ENCODE measurements at regions not wholly inside any gene's neighbourhood (a gene's known extent, or its start where the extent isn't known, plus 50 kb on each side); places are given as distances from the start of the nearest gene placed in this dataset.

DNA sequence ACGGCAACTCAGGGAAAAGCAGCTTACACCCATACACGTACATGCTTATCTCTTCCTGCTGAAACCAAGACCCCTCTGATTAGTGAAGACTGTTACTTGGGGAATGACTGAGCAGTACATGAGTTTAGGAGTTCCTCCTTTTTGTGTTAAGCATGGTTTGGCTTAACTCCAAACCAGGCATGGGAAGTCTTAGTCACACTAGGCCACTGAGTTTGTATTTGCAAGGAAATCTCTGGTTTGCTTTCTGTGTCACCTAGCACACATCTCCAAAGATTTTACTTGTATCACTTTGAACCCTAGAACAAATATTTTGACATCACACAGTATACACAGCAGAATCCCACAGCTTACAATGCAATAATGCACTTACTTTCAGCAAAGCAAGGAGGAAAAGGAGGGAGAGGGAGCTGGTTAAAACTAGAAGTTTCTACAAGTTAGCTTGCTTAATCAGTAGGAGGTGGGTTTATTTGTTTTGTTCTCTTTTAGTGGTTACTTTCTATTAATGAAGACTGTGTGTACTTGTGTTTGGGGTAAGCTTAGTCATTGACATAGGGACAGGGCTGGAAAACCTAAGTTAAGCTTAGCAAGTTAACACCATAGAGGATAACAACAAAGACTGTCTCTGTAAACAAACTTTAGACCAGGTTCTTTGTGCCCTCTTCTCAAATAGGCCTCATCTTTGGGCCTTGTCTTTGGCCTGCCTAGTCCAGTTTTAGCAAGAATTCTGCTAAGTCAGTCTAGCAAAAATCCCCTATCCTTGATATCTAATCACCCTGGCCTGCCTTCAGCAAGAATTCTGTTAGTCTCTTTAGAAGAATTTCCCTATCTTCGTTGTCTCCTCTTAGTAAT is 219.4 kb downstream of the MREG start (continued):
- no peak for TF ChIP-seq ELF1 (tag; IDR thresholded peaks at IDR 0.05)
- TF ChIP-seq IRF2 (CRISPR knock-in tag; IDR thresholded peaks at IDR 0.05): no peak
- TF ChIP-seq PTBP1 (IDR thresholded peaks at IDR 0.05; ENCODE audit: low read depth, low read length): no peak
- TF ChIP-seq, protein P1, sequence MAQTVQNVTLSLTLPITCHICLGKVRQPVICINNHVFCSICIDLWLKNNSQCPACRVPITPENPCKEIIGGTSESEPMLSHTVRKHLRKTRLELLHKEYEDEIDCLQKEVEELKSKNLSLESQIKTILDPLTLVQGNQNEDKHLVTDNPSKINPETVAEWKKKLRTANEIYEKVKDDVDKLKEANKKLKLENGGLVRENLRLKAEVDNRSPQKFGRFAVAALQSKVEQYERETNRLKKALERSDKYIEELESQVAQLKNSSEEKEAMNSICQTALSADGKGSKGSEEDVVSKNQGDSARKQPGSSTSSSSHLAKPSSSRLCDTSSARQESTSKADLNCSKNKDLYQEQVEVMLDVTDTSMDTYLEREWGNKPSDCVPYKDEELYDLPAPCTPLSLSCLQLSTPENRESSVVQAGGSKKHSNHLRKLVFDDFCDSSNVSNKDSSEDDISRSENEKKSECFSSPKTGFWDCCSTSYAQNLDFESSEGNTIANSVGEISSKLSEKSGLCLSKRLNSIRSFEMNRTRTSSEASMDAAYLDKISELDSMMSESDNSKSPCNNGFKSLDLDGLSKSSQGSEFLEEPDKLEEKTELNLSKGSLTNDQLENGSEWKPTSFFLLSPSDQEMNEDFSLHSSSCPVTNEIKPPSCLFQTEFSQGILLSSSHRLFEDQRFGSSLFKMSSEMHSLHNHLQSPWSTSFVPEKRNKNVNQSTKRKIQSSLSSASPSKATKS (CRISPR knock-in tag; IDR thresholded peaks at IDR 0.05): no peak
- TF ChIP-seq MITF (IDR thresholded peaks at IDR 0.05): no peak
- TF ChIP-seq JUNB (CRISPR knock-in tag; conservative IDR thresholded peaks at IDR 0.05): no peak
- TF ChIP-seq RBFOX2 (IDR thresholded peaks at IDR 0.05; ENCODE audit: low read depth, low read length): no peak
- TF ChIP-seq ELF4 (CRISPR knock-in tag; IDR thresholded peaks at IDR 0.05): no peak
